OCI-LY1 (cell line): ENCODE measurements at regions not wholly inside any gene's neighbourhood (a gene's known extent, or its start where the extent isn't known, plus 50 kb on each side); places are given as distances from the start of the nearest gene placed in this dataset.

Experiments
- CTCF ChIP-seq: fragments of 200-600 bp; sonication (generic), shearing (Covaris generic); IDR thresholded peaks from 2 replicates; pipeline ENCODE4 v1.5.1; 2017; ENCODE audit warnings: mild to moderate bottlenecking, antibody characterized with exemption, low read length, moderate library complexity, mixed read lengths
- EZH2 ChIP-seq: fragments of 200-600 bp; sonication (generic), shearing (Covaris generic); IDR thresholded peaks from 2 replicates; pipeline ENCODE4 v1.8.0; 2017; ENCODE audit warnings: borderline replicate concordance, mixed run types, mild to moderate bottlenecking, antibody characterized with exemption, low read length, moderate library complexity, mixed read lengths

GRCh38 chr2:104945866-104946265 is 92.0 kb downstream of the POU3F3 start:
- TF ChIP-seq CTCF (no peak), EZH2 (no peak)
